Neuronal stem cell (in vitro differentiated cells): ENCODE measurements at regions not wholly inside any gene's neighbourhood (a gene's known extent, or its start where the extent isn't known, plus 50 kb on each side); places are given as distances from the start of the nearest gene placed in this dataset.

ENCODE experiments used
- DNase-seq: peaks from one replicate; pipeline ENCODE4 v3.0.0-alpha.2; 2013; ENCODE audit warnings: low spot score
- H2AFZ ChIP-seq: one replicate; pipeline ENCODE4 v1.6.1; 2013; ENCODE audit warnings: mild to moderate bottlenecking, low read length, inconsistent platforms
- H2AK5ac ChIP-seq: 2 replicates; pipeline ENCODE4 v1.6.1; 2013; ENCODE audit warnings: low read depth, mild to moderate bottlenecking, inconsistent platforms, low read length, moderate library complexity, mixed read lengths
- H2BK120ac ChIP-seq: 2 replicates; pipeline ENCODE4 v1.6.1; 2013; ENCODE audit warnings: low read depth, mild to moderate bottlenecking, inconsistent platforms, low read length, moderate library complexity, mixed read lengths
- H2BK12ac ChIP-seq: one replicate; pipeline ENCODE4 v1.6.1; 2013; ENCODE audit warnings: low read length, inconsistent platforms
- H2BK15ac ChIP-seq: 2 replicates; pipeline ENCODE4 v1.6.1; 2013; ENCODE audit warnings: mild to moderate bottlenecking, low read length, inconsistent platforms, mixed read lengths
- H2BK5ac ChIP-seq: one replicate; pipeline ENCODE4 v1.6.1; 2013; ENCODE audit warnings: inconsistent platforms, mild to moderate bottlenecking, low read length, moderate library complexity
- H3K14ac ChIP-seq: one replicate; pipeline ENCODE4 v1.6.1; 2013; ENCODE audit warnings: low read length, inconsistent platforms
- H3K18ac ChIP-seq: 2 replicates; pipeline ENCODE4 v1.6.1; 2013; ENCODE audit warnings: low read length, inconsistent platforms
- H3K23ac ChIP-seq: 2 replicates; pipeline ENCODE4 v1.6.1; 2013; ENCODE audit warnings: low read depth, mild to moderate bottlenecking, mixed read lengths, low read length, inconsistent platforms; ENCODE audit not compliant: poor library complexity
- H3K27ac ChIP-seq: replicated peaks from 3 replicates; pipeline ENCODE4 v1.5.1; 2013; ENCODE audit warnings: low read length, inconsistent platforms
- H3K27me3 ChIP-seq, 3 experiments: 2 replicates each; pipeline ENCODE4 v1.6.1; 2013; ENCODE audit warnings: low read length in 3 of 3, mild to moderate bottlenecking in 2 of 3, inconsistent platforms in 1 of 3, low read depth in 1 of 3, mixed read lengths in 1 of 3, moderate library complexity in 1 of 3; ENCODE audit not compliant: control insufficient read depth in 3 of 3, insufficient read depth in 3 of 3
- H3K36me3 ChIP-seq, 2 donors: replicated peaks in 1 of 2; 2 replicates each; pipeline ENCODE4 v1.6.1; 2013; ENCODE audit warnings: low read length in 2 of 2; ENCODE audit not compliant: control insufficient read depth in 2 of 2, insufficient read depth in 2 of 2
- H3K4ac ChIP-seq: 2 replicates; pipeline ENCODE4 v1.6.1; 2013; ENCODE audit warnings: inconsistent platforms, mild to moderate bottlenecking, low read length, moderate library complexity
- H3K4me1 ChIP-seq, 2 donors: 1 replicate in 1 of 2; 2 replicates in 1 of 2; pipeline ENCODE4 v1.6.1; 2013; ENCODE audit warnings: low read length in 2 of 2, low read depth in 1 of 2; ENCODE audit not compliant: control insufficient read depth in 2 of 2, insufficient read depth in 1 of 2
- H3K4me2 ChIP-seq: one replicate; pipeline ENCODE4 v1.6.1; 2013; ENCODE audit warnings: mild to moderate bottlenecking, low read length, inconsistent platforms; ENCODE audit not compliant: insufficient read depth, poor library complexity, severe bottlenecking
- H3K4me3 ChIP-seq, 2 donors: 2 replicates each; pipeline ENCODE4 v1.5.1; 2013; ENCODE audit warnings: low read length in 2 of 2, mild to moderate bottlenecking in 2 of 2, inconsistent platforms in 1 of 2, moderate library complexity in 1 of 2
- H3K79me1 ChIP-seq: one replicate; pipeline ENCODE4 v1.6.1; 2013; ENCODE audit warnings: low read depth, mild to moderate bottlenecking, inconsistent platforms, low read length, moderate library complexity
- H3K9ac ChIP-seq: one replicate; pipeline ENCODE4 v1.6.1; 2013; ENCODE audit warnings: mild to moderate bottlenecking, low read depth, low read length, inconsistent platforms; ENCODE audit not compliant: poor library complexity
- H3K9me3 ChIP-seq, 2 donors: replicated peaks in 1 of 2; 2 replicates each; pipeline versions ENCODE3 to v1.6.1; 2013; ENCODE audit warnings: low read length in 2 of 2, mild to moderate bottlenecking in 2 of 2, inconsistent platforms in 1 of 2, low read depth in 1 of 2, mixed read lengths in 1 of 2, moderate library complexity in 1 of 2; ENCODE audit not compliant: control insufficient read depth in 2 of 2, insufficient read depth in 1 of 2
- H4K8ac ChIP-seq: one replicate; pipeline ENCODE4 v1.6.1; 2013; ENCODE audit warnings: low read depth, mild to moderate bottlenecking, inconsistent platforms, low read length, moderate library complexity
- H4K91ac ChIP-seq: one replicate; pipeline ENCODE4 v1.6.1; 2013; ENCODE audit warnings: low read length, low read depth, mild to moderate bottlenecking, inconsistent platforms; ENCODE audit not compliant: poor library complexity
- WGBS, 2 donors: extraction: QIAGEN DNeasy Blood & Tissue Kit; methylation state at CpG; one replicate each; pipeline ENCODE4 v1.1.7; 2013; ENCODE audit warnings: missing lambda C conversion rate in 2 of 2, mixed read lengths in 1 of 2; ENCODE audit not compliant: insufficient read length in 2 of 2, insufficient replicate concordance in 1 of 2; ENCODE audit errors: extremely low coverage in 2 of 2; 5-methylcytosine and 5-hydroxymethylcytosine counted together

- no peak overlapping the region for H2BK12ac ChIP-seq
- no peak overlapping the region for H4K91ac ChIP-seq
- no peak overlapping the region for H3K9ac ChIP-seq
- no peak overlapping the region for H2AK5ac ChIP-seq
- no peak overlapping the region for H2AFZ ChIP-seq
- H2BK15ac ChIP-seq = no peak overlapping the region
- no peaks in the 10 kb centered on the region for H3K4me1 ChIP-seq
- H3K27me3 ChIP-seq = no peaks in the 10 kb centered on the region
- no peaks in the 10 kb centered on the region for H3K9me3 ChIP-seq
- no peak overlapping the region for H2BK5ac ChIP-seq
- no peak overlapping the region for H3K23ac ChIP-seq
- H2BK120ac ChIP-seq = no peak overlapping the region
- no peak overlapping the region for H3K27ac ChIP-seq
- H3K18ac ChIP-seq = no peak overlapping the region
- H3K4me2 ChIP-seq = no peak overlapping the region
- H3K4me3 ChIP-seq = no peak overlapping the region
- no peak overlapping the region for H4K8ac ChIP-seq
- WGBS, 2 donors = no CpG with 5 or more reads among the region's 2 CpGs
- no peak for DNase-seq
- no peak overlapping the region for H3K4ac ChIP-seq
- no peaks in the 10 kb centered on the region for H3K79me1 ChIP-seq
- no peak overlapping the region for H3K14ac ChIP-seq
- H3K36me3 ChIP-seq = no peaks in the 10 kb centered on the region
Observed at GRCh38 chr2:59770651-59771050, 782.8 kb downstream of the BCL11A start.

GRCh38 chr2:59761966-59762365, 791.5 kb downstream of the BCL11A start:
- Histone ChIP-seq H3K27ac (no peak overlapping the region), H3K14ac (no peak overlapping the region), H3K4me1 (no peaks in the 10 kb centered on the region), H2BK5ac (no peak overlapping the region), H4K8ac (no peak overlapping the region), H2BK12ac (no peak overlapping the region), H4K91ac (no peak overlapping the region), H3K18ac (no peak overlapping the region), H3K23ac (no peak overlapping the region), H3K9me3 (no peaks in the 10 kb centered on the region), H3K9ac (no peak overlapping the region), H3K4me2 (no peak overlapping the region), H2BK120ac (no peak overlapping the region), H3K4me3 (no peak overlapping the region), H3K36me3 (no peaks in the 10 kb centered on the region), H2BK15ac (no peak overlapping the region), H3K4ac (no peak overlapping the region), H2AK5ac (no peak overlapping the region), H3K79me1 (no peaks in the 10 kb centered on the region), H2AFZ (no peak overlapping the region), H3K27me3 (no peaks in the 10 kb centered on the region)
- no CpG with 5 or more reads among the region's 1 CpG for WGBS, 2 donors
- no peak for DNase-seq

GRCh38 chr2:59756150-59756549, 797.3 kb downstream of the BCL11A start:
- H3K4ac ChIP-seq = no peak overlapping the region
- H3K27me3 ChIP-seq = no peaks in the 10 kb centered on the region
- H3K9ac ChIP-seq = no peak overlapping the region
- no peaks in the 10 kb centered on the region for H3K4me1 ChIP-seq
- no peaks in the 10 kb centered on the region for H3K36me3 ChIP-seq
- H4K91ac ChIP-seq = no peak overlapping the region
- H2AK5ac ChIP-seq = no peak overlapping the region
- no peak overlapping the region for H2BK5ac ChIP-seq
- H3K9me3 ChIP-seq = no peaks in the 10 kb centered on the region
- no CpG with 5 or more reads among the region's 5 CpGs for WGBS, 2 donors
- H2AFZ ChIP-seq = no peak overlapping the region
- no peak overlapping the region for H3K23ac ChIP-seq
- H2BK12ac ChIP-seq = no peak overlapping the region
- H4K8ac ChIP-seq = no peak overlapping the region
- H3K4me2 ChIP-seq = no peak overlapping the region
- H2BK120ac ChIP-seq = no peak overlapping the region
- DNase-seq = no peak
- H2BK15ac ChIP-seq = no peak overlapping the region
- no peak overlapping the region for H3K18ac ChIP-seq
- H3K79me1 ChIP-seq = no peaks in the 10 kb centered on the region
- no peak overlapping the region for H3K14ac ChIP-seq
- H3K4me3 ChIP-seq = no peak overlapping the region
- no peak overlapping the region for H3K27ac ChIP-seq

GRCh38 chr2:59754011-59754735, 799.3 kb downstream of the BCL11A start:
- no peak overlapping the region for H3K23ac ChIP-seq
- no peak overlapping the region for H2BK15ac ChIP-seq

More at GRCh38 chr2:59754011-59754735, 799.3 kb downstream of the BCL11A start:
- Histone ChIP-seq H3K9ac (no peak overlapping the region), H3K27ac (no peak overlapping the region), H3K4ac (no peak overlapping the region), H2AFZ (no peak overlapping the region), H3K4me3 (no peak overlapping the region), H3K14ac (no peak overlapping the region), H3K79me1 (no peaks in the 10 kb centered on the region), H3K36me3 (no peaks in the 10 kb centered on the region), H4K8ac (no peak overlapping the region), H3K4me1 (no peaks in the 10 kb centered on the region), H2BK120ac (no peak overlapping the region), H4K91ac (no peak overlapping the region), H2BK12ac (no peak overlapping the region), H2BK5ac (no peak overlapping the region), H3K27me3 (no peaks in the 10 kb centered on the region), H3K9me3 (no peaks in the 10 kb centered on the region), H3K18ac (no peak overlapping the region), H2AK5ac (no peak overlapping the region), H3K4me2 (no peak overlapping the region)
- no CpG with 5 or more reads among the region's 9 CpGs for WGBS, 2 donors
- DNase-seq = no peak
